ENCODE measurements at regions not wholly inside any gene's neighbourhood (a gene's known extent, or its start where the extent isn't known, plus 50 kb on each side); places are given as distances from the start of the nearest gene placed in this dataset.

- no peak for DNase-seq (ENCODE audit: low read depth in 4 of 4, low spot score in 2 of 4)
Measured at GRCh38 chr21:27653481-27653880, 686.6 kb upstream of the ADAMTS5 start.

- DNase-seq (ENCODE audit: low read depth in 4 of 4, low spot score in 2 of 4): no peak
Measured at GRCh38 chr21:27649762-27650161, 682.9 kb upstream of the ADAMTS5 start.

DNA sequence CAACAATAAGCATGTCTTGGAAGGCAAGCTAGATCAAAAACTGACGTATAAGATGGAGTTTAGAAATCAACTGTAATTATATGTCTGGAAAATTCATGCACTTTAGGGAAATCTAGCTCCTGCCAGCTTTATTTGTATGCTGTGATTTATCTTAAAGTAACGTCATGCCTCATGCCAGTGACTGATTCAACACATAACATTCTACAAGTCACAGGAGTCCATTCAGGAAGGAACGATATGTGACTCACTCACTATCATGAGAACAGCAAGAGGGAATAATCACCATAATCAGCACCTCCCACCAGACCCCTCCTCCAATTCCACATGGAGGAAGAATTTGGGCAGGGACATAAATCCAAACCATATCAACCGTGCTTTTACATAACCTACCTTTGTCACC lies 682.4 kb upstream of the ADAMTS5 start:
- no peak for DNase-seq (ENCODE audit: low read depth in 4 of 4, low spot score in 2 of 4)

- no peak for DNase-seq (ENCODE audit: low read depth in 4 of 4, low spot score in 2 of 4)
Measured at GRCh38 chr21:27648560-27648959, 681.7 kb upstream of the ADAMTS5 start.

GRCh38 chr21:27647921-27648320 lies 681.0 kb upstream of the ADAMTS5 start:
- DNase-seq (ENCODE audit: low read depth in 4 of 4, low spot score in 2 of 4): no peak

DNA sequence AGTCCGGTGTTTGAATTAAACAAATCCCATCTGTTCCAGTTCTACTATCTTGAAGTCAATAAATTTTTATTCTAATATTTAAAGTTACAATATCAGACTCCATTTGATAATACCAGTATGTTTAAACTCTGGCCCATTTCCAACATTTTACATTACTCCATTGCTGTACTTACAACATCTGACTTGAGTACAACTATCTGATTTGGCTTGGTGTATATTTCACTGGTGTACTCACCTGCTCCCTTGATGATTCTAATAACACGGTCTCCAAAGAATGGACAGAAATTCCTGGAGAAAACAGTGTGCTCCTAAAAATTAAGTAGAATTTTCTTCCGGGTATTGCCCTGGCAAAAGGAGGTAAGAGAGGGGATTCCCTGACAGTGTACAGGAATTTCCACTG lies 680.5 kb upstream of the ADAMTS5 start:
- no peak for DNase-seq (ENCODE audit: low read depth in 4 of 4, low spot score in 2 of 4)

DNA sequence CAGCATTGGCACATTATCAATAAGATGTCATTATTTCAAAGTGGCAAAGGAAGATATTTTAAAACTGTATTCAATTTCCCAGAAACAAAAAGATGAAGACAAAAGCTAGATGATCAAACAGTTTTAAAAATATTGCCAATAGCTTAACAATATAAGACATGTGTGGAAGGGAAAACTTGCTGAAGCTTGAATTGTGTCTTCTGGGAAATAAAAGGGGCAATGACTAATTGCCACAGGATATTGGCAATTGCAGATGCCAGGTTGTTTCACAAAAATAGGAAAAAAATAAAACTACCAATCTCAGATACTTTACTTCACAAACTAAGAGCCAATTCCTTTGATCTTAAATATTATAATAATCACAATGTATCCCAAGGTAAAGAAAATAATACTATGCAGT lies 679.8 kb upstream of the ADAMTS5 start:
- DNase-seq (ENCODE audit: low read depth in 4 of 4, low spot score in 2 of 4): no peak

GRCh38 chr21:27646056-27646455 lies 679.2 kb upstream of the ADAMTS5 start:
- no peak for DNase-seq (ENCODE audit: low read depth in 4 of 4, low spot score in 2 of 4)

GRCh38 chr21:27645285-27645684 lies 678.4 kb upstream of the ADAMTS5 start:
- DNase-seq (ENCODE audit: low read depth in 4 of 4, low spot score in 2 of 4): no peak

GRCh38 chr21:27643326-27643725 lies 676.4 kb upstream of the ADAMTS5 start:
- DNase-seq (ENCODE audit: low read depth in 4 of 4, low spot score in 2 of 4): no peak

- DNase-seq (ENCODE audit: low read depth in 4 of 4, low spot score in 2 of 4): no peak
Measured at GRCh38 chr21:27639286-27639685, 672.4 kb upstream of the ADAMTS5 start.

DNA sequence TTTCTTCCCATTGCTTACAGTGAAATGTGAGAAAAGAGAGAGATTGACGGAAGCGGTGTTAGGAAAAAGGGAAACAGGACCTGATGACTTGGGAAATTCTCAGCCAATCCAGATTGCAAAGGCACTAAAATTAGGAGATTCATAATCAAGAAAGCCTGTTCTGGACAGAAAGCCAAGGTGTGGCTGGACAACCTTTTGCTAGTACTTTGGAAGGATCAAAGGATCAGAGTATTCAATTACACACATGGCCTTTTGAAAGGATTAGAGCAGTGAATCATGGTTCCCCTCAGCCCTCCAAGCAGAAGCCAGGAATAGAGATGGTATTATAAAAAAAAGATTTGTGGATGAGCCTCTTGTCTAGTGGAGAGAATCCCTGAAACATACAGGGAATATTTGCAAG lies 669.8 kb upstream of the ADAMTS5 start:
- no peak for DNase-seq (ENCODE audit: low read depth in 4 of 4, low spot score in 2 of 4)

DNA sequence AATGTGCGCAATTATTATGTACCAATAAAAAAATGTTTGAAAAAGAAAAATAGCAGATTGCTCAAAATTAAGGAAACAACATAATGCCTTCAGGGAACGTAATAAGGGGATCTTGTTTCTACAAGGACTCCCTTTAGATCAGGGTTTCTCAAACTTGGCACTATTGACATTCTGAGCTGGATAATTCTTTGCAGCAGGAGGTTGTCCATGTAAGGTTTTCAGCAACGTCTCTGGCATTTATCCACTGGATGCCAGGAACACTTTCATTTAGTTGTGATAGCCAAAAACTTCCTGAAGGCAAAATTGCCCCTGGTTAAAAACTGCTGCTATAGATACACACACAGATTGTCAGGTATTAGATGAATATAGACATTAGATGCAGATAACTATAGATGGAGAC lies 666.7 kb upstream of the ADAMTS5 start:
- no peak for DNase-seq (ENCODE audit: low read depth in 4 of 4, low spot score in 2 of 4)

- DNase-seq (ENCODE audit: low read depth in 4 of 4, low spot score in 2 of 4): no peak
Measured at GRCh38 chr21:27631471-27631870, 664.6 kb upstream of the ADAMTS5 start.

DNA sequence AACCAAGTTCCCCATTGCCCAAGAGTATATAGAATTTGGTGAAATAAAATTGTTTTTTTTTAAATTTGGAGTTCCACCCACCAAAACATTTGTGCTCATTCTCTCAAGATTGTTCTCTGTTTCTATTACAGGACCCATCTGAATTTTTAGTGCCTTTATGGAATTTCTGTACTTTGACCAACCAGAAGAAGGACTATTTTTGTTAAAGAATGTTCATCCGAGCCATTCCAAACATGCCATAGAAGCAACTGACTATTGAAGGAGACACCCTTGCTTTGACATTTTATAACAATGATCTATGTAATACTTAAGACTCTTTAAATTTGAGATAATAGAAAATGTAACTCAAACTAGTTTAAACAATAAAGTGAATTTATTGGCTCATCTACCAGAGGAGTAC lies 655.7 kb upstream of the ADAMTS5 start:
- DNase-seq (ENCODE audit: low read depth in 4 of 4, low spot score in 2 of 4): no peak

DNA sequence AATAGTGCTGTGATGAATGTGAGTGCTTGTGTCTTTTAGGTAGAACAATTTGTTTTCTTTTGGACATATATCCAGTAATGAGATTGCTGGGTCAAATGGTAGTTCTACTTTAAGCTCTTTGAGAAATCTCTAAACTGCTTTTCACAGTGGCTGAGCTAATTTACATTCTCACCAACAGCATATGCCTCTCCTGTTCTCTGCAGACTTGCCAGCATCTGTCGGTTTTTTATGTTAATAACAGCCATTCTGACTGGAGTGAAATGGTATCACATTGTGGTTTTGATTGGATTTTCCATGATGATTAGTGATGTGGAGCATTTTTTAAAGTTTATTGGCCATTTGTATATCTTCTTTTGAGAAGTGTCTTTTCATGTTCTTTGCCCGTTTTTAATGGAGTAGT lies 647.3 kb upstream of the ADAMTS5 start:
- no peak for DNase-seq (ENCODE audit: low read depth in 4 of 4, low spot score in 2 of 4)

DNA sequence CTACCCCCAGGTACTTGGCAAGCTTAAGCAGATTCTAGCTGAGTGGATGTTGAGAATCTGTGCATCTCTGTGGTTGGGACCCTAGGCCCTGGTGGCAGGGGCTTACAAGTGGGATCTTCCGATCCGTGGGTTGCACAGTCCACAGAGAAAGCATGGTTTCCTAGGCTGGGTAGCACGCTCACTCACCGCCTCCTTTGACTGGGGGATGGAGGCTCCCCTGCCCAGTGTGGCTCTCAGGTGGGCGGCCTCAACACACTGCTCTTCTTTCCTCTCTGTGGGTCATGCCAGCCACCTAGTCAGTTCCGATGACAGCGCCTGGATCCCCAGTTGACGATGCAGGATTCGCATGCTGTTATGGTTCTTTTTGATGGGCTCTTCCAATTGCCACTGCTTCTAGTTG lies 639.5 kb upstream of the ADAMTS5 start:
- DNase-seq (ENCODE audit: low read depth in 4 of 4, low spot score in 2 of 4): no peak

DNA sequence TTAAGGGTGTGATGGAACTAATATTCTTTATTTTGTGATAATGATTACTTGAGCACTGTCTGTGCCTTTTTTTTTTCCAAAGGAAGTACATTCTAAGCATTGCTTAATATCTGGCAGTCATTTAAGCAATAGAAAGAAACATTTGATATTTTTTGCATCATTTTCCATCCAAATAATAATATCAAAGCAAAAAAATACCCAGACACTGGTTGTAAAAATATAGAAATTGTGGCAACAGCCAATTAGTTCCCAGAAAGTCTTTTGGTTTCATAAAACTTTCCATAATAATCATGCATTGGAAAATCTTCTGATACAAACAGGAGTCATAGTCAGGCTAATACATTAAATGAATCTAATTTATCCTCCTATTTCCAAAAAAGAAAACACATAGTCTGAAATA lies 629.3 kb upstream of the ADAMTS5 start:
- DNase-seq (ENCODE audit: low read depth in 4 of 4, low spot score in 2 of 4): no peak

DNA sequence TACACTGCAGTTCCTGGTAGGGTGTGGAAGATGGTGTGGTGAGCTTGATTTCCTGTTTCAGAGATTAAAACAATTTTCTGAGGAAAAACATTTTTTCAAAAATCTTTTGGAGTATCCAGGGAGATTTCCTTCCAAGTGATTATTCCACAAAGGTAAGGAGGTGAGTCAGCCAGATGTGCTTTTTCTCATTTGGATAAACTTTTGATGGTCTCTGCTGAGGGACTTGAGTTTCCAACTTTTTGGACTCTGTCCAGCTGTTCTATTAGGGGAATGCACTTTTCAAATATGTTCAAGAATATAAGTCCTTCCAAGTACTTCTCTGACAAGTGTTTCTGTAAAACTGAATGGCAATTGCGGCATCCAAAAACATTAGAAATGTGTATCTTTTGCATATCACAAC lies 628.8 kb upstream of the ADAMTS5 start:
- no peak for DNase-seq (ENCODE audit: low read depth in 4 of 4, low spot score in 2 of 4)

DNA sequence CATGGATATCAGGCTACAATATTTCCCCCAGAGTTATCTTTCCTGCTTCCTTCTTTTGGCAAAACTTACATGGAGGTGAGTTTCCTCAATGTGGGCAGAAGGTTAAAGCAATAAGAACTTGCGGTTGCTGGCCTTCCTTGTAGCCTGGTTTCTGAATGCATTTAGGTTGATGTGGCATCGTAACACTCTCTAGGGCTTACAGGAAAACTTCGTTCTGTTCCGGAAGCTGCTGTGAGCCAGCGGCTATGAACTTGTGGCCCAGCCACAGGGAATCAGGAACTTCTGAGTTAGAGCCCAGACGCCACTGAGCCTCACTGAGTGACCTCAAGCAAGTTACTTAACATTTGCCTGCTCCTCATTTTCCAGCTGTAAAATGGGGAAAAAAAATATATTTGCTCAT lies 623.4 kb upstream of the ADAMTS5 start:
- no peak for DNase-seq (ENCODE audit: low read depth in 4 of 4, low spot score in 2 of 4)

DNA sequence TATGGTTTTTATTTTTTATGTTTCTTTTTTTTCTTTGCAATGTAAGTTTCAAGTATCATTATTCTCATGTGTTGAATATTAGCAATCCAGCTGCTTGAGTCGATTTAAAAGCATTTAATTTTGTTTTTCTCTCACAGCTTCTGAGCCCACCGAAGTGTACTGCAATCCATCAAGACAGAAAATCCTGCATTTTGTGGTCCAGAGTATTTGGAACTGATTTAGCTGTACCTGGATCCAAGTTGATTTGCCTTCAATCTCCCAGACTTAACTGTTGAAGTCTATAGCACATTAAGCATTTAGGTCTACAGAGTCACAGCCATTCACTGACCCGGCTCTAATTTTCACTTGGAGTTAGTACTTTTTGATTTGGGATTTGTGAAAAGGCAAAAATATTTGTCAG lies 622.9 kb upstream of the ADAMTS5 start:
- DNase-seq (ENCODE audit: low read depth in 4 of 4, low spot score in 2 of 4): no peak

DNA sequence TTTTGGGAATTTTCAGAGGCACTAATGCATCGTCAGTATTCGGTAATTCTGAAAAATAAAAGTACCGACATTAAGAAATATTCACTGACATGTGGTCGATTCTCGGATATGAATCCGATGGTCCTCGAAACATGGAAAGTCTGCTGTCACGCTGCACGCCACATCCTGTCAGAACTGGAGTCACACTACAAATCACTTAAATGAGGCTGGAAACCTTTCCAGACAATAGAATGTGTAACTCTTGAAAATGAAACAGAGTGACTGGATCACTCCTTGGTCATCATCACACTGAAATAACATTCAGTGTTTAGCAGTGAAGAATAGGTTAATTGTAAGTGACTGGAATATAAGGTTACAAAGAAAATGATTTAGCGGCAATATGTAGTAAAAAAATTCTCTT lies 620.1 kb upstream of the ADAMTS5 start:
- DNase-seq (ENCODE audit: low read depth in 4 of 4, low spot score in 2 of 4): no peak

- no peak for DNase-seq (ENCODE audit: low read depth in 4 of 4, low spot score in 2 of 4)
Measured at GRCh38 chr21:27586326-27586725, 619.4 kb upstream of the ADAMTS5 start.

- no peak for DNase-seq (ENCODE audit: low read depth in 4 of 4, low spot score in 2 of 4)
Measured at GRCh38 chr21:27584256-27584655, 617.4 kb upstream of the ADAMTS5 start.

Data from left renal cortex interstitium (tissue), 4 donors.